ENCODE measurements at regions not wholly inside any gene's neighbourhood (a gene's known extent, or its start where the extent isn't known, plus 50 kb on each side); places are given as distances from the start of the nearest gene placed in this dataset.

DNA sequence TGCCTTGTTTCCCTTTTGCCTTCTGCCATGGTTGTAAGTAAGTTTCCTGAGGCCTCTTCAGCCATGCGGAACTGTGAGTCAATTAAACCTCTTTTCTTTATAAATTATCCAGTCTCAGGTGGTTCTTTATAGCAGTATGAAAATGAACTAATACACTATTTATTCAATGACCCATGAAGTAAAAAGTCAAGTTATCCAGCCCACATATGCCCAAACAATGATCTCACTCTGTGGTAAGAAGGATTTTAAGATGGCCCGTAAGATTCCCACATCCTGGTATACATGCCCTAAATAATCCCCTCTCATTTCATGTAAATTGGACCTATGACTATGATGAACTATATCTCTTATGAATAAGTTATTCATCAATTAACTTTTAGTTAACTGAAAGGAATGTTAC, 1008.3 kb upstream of the B3GALT2 start:
- no peak for TF ChIP-seq CTCF (IDR thresholded peaks at IDR 0.05)
- TF ChIP-seq POLR2A (IDR thresholded peaks at IDR 0.05) = no peak
